Liver (tissue), 3 donors: ENCODE measurements at regions not wholly inside any gene's neighbourhood (a gene's known extent, or its start where the extent isn't known, plus 50 kb on each side); places are given as distances from the start of the nearest gene placed in this dataset.

Source experiments
- CTCF ChIP-seq: fragments of 150-350 bp; IDR thresholded peaks from 2 replicates; pipeline ENCODE4 v1.5.1; 2017; ENCODE audit warnings: improper control_type of control experiment, low read depth, low read length; ENCODE audit not compliant: missing input control
- EGR1 ChIP-seq, 2 donors: IDR thresholded peaks; 2 replicates each; pipeline ENCODE4 v1.6.1; 2016 to 2018; ENCODE audit warnings: antibody characterized with exemption in 2 of 2, low read depth in 2 of 2
- FOXA1 ChIP-seq: IDR thresholded peaks from 2 replicates; pipeline ENCODE4 v1.6.1; 2016; ENCODE audit warnings: antibody characterized with exemption
- FOXA2 ChIP-seq: IDR thresholded peaks from 2 replicates; pipeline ENCODE4 v1.6.1; 2016; ENCODE audit warnings: antibody characterized with exemption
- HNF4G ChIP-seq: IDR thresholded peaks from 2 replicates; pipeline ENCODE4 v1.6.1; 2016; ENCODE audit warnings: antibody characterized with exemption
- JUND ChIP-seq, 2 donors: IDR thresholded peaks; 2 replicates each; pipeline ENCODE4 v1.6.1; 2016; ENCODE audit warnings: antibody characterized with exemption in 2 of 2
- MAX ChIP-seq: IDR thresholded peaks from 2 replicates; pipeline ENCODE4 v1.6.1; 2016; ENCODE audit warnings: antibody characterized with exemption
- RAD21 ChIP-seq, 2 donors: IDR thresholded peaks; 2 replicates each; pipeline ENCODE4 v1.6.1; 2016; ENCODE audit warnings: antibody characterized with exemption in 2 of 2, mild to moderate bottlenecking in 2 of 2
- REST ChIP-seq: IDR thresholded peaks from 2 replicates; pipeline ENCODE4 v1.6.1; 2016; ENCODE audit warnings: antibody characterized with exemption, mild to moderate bottlenecking
- RXRA ChIP-seq, 2 donors: IDR thresholded peaks; 2 replicates each; pipeline ENCODE4 v1.6.1; 2017 to 2018; ENCODE audit warnings: antibody characterized with exemption in 2 of 2, mild to moderate bottlenecking in 1 of 2
- SP1 ChIP-seq: IDR thresholded peaks from 2 replicates; pipeline ENCODE4 v1.6.1; 2018; ENCODE audit warnings: antibody characterized with exemption, mild to moderate bottlenecking
- TAF1 ChIP-seq: conservative IDR thresholded peaks from 2 replicates; pipeline ENCODE4 v1.6.1; 2016; ENCODE audit warnings: antibody characterized with exemption, mild to moderate bottlenecking
- YY1 ChIP-seq: IDR thresholded peaks from 2 replicates; pipeline ENCODE4 v1.6.1; 2016; ENCODE audit warnings: antibody characterized with exemption, mild to moderate bottlenecking
- ZBTB33 ChIP-seq: IDR thresholded peaks from 2 replicates; pipeline ENCODE4 v1.6.1; 2016; ENCODE audit warnings: antibody characterized with exemption
- donor health status: healthy.
- donor health status: healthy.

DNA sequence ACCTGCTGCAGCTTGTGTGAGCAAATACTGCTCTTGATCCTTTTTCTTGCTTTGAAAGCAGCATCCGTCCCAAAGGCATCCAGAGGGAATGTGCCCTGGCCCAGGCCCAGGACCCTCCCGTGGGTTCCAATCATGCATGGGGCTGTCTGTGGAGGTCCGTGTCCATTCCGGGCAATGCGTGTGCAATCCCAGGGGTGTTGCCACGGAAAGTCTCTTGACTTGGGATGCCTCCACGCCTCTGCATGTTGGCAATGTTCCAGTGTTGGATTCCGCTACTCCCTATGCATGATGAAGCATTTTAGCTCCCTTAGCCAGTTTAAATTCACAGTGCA is 105.7 kb downstream of the SNRPN start:
- TF ChIP-seq TAF1 (no peak), CTCF (no peak), RAD21 (IDR thresholded peaks at IDR 0.05) (no peak), REST (no peak), EGR1 (IDR thresholded peaks at IDR 0.05; ENCODE audit: low read depth in 2 of 2) (no peak), JUND (IDR thresholded peaks at IDR 0.05) (no peak), YY1 (no peak), FOXA2 (no peak), ZBTB33 (no peak), MAX (no peak), FOXA1 (no peak), RXRA (IDR thresholded peaks at IDR 0.05) (no peak), SP1 (no peak), HNF4G (no peak)
